Fibroblast of skin of left biceps (primary cell): ENCODE measurements at regions not wholly inside any gene's neighbourhood (a gene's known extent, or its start where the extent isn't known, plus 50 kb on each side); places are given as distances from the start of the nearest gene placed in this dataset.

Experiments used
- DNase-seq, 2 experiments: peaks; one replicate each; pipeline ENCODE4 v3.0.0-alpha.2; 2013; ENCODE audit warnings: low read depth in 2 of 2

DNA sequence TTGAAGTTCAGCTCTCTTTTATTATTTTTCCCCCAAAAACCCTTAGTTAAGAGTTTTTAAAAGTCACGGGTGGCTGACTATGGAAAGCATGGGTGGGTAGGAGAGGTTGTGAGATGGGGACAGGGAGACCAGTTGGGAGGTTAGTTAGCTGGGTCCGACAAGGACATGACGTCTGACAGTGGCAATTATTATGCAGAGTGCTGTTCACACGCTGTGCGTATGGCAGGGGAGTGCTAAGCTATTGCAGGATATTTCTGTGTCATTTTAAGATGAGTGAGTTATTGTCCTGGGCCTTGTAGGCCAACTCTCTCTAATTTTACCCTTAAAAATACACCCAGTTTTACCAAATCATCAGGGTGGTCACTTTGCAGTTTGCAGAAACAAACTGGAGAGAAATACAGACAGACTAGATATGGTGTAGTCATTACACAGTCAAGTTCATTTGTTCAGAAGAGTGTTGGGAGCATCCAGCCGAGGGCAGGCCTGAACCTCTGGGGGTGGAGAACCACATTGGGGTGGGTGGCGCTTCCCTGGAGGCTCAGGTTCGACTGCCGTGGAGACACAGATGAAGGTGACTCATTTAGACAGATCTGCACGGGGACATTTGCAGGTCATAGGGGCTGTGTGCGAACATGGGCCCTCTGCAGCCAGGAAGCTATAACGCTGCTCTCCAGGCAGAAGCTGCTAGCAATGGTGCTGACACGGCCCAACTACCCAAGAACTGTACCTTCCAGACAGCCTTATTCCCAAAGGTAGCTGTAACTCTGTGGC lies 307.6 kb downstream of the QKI start:
- DNase-seq, result no peak

DNA sequence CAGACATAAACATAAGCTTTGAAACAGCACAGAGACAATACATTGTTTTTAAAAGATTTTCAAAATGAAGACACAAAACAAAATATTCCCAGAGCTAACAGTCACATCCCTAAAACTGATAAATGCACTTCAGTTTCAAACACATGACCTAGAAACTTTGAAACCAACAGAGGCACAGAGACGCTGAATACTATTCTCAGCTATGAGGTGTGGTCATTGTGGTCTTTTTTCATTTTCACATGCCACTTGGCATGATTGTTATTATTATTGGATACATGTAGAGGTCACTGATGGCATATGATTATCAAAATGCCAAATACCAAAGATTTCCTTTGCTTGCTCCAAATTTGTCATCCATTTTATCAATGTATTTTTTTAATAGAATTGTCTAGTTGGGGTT lies 306.9 kb downstream of the QKI start:
- no peak for DNase-seq

DNA sequence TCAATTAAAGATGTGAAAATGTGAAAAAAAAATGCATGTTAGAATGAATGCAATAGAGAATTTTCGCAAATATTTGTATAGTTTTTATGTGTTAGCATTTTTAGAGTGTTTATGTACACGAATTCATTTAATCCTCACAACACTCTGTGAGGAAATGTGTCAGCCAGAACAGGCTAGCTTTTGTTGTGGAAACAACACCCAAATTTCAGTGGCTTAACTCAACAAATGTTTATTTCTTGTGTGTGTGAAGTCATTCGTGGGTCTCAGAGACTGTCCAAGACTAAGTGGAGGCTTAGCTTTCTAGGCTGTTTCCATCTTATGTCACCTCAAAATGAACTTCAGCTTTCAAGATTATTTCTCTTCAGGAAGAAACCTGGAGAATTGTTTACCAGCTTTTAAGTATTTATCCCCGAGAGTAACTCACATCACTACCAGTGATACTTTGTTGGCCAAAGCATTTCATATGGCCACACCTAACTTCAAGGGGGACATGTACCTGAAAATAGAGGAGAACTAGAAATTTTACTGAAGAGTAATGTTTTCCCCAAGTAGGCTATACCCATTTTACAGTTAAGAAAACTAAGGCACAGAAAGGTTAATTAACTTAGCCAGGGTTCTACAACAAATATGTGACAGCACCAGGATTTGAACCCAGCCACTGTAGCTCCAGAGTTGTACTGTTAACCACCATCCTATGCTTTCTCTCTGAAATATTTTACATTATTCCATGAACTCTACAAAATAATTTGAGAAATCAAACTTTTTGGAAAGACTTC lies 306.1 kb downstream of the QKI start:
- DNase-seq, result no peak

DNA sequence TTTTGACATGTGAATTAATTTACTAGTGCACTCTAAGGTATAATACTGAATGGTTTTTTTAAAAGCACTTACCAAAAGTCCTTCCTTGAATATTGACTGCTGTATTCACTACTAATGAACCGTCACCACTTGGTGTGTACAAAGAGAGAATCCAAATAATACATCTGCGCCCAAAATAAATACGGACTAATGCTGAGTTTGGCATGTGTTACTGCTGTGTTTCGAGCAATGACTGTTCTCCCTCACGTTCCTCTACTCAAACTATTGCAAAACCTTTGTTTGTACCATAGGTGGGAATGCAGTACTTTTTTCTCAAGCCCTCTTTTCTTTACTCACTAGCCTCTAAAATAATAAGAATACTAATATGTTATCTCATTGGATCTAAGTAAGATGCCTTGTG lies 305.5 kb downstream of the QKI start:
- DNase-seq, result no peak

DNA sequence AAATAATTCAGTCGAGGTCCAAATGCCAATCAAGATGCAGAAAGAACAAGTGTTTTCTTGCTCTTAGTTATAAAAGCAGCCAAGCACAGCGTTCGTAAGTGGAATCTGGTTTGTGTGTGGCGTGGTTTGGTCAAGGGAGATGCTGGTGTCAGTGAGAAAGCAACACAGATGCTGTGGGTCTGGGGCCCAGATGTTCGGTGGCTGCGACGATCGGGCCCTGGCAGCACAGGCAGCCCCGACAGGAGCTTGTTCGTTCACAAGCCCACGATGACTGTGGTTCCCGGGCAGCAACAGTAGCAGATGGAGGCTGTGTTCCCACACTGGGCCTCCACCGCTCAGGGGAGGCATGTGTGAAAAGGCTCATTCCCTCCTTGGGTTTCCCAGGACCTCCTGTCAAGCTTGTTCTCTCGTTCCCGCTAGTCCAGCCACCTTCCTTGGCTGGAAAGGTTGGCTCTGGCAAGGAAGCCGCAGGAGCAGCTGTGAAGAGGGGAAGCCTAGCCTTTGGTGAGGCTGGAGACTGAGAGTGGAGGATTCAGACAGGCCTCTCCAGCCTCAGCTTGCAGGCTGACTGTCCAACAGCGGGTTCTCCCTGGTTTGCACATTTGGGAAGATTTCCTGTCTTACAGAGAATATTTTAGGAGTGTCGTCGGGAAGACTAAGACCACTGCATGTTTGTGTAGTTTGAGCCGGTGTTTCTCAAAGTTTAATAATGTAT lies 304.7 kb downstream of the QKI start:
- no peak for DNase-seq

DNA sequence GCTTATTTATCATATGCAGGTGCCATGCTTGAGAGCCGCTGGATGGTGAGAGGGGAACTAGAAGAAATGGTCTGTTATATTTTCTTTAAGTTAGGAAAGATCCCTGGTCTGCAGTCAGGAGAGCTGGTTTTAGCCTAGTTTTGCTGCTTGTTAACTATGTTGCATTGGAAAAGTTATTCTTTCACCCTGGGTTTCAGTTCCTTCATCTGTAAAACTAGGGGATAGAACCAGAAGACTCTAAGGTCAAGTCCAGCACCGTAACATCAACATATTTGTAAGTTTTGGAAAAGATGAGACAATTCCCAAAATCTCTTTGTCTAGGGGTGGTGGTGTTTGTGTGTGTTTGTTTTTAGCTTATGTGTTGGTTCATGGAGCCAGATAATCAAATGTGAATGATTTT lies 304.0 kb downstream of the QKI start:
- DNase-seq, result no peak

DNA sequence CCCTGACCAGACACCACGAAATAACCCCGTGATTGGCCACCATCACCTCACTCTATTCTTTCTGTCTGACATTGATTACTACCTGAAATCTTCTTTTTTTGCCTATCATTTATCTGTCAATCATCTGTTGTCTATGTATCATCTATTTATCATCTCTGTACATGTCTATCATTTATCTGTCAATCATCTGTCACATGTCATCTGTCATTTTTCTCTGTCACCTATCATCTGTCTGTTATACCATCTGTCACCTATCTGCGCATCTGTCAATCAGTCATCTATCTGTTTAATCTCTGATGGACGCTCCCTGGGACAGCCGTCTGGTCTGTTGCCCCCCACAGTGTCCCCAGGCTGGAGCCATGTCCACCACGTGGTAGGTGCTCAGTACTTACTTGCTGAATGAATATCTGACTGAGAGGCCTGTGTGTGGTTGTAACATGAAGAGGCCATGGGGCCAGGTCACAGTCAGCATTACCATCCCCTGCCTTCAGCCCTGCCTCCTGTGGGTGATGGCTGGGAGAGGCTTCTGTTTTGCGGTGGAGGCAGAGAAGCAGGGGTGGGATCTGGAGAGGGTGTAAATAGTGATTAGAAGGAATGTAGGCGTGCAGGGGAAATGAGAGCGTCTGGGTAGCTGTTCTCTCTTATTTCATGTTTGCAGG lies 302.7 kb downstream of the QKI start:
- DNase-seq, result no peak

DNA sequence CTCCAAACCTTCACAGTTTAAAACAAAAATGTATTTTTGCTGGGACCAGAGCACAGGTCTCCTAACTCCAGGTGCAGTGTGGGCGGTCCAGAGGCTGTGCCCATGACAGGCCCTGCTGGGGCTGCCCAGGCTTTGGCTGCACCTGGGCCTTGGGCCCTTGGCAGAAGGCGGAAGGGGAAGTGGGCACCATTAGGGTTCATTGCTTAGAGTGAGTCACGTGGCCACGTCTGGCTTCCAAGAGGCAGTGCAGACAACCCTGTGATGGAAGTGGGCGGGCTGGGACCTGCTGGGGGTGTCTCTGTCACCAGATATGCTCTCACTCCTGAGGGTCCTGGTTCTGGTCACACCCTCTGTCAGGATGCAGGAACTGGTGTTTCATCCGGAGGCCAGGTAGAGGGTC lies 302.2 kb downstream of the QKI start:
- no peak for DNase-seq

DNA sequence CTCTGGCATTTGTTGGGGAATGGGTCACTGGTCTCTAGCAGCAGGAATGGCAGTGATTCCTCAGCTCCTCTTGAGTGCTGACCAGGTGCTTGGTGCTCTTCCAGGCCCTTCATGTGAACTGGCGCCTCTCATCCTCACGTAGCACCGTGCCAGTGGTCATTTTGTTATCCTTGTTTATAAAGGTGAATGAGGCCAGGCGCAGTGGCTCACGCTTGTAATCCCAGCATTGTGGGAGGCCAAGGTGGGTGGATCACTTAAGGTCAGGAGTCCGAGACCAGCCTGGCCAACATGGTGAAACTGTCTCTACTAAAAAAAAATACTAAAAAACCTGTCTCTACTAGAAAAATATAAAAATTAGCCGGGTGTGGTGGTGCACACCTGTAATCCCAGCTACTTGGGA lies 301.3 kb downstream of the QKI start:
- DNase-seq, result no peak

DNA sequence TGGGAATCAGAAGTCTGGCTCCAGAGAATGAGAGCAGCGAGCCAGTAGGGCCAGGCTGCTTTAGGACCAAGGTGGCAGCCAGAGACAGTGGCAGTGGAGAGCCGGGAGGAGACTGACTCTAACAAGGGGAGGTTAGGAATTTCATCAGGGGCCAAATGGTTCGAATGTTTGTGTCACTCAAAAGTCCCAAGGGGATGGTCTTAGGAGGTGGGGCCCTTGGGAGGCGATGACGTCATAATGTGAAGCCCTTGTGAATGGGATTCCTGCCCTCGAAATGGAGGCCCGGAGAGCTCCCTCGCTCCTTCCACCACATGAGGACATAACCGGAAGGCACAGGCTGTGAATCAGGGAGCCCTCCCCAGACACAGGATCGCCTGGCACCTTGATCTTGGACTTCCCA lies 299.7 kb downstream of the QKI start:
- no peak for DNase-seq

DNA sequence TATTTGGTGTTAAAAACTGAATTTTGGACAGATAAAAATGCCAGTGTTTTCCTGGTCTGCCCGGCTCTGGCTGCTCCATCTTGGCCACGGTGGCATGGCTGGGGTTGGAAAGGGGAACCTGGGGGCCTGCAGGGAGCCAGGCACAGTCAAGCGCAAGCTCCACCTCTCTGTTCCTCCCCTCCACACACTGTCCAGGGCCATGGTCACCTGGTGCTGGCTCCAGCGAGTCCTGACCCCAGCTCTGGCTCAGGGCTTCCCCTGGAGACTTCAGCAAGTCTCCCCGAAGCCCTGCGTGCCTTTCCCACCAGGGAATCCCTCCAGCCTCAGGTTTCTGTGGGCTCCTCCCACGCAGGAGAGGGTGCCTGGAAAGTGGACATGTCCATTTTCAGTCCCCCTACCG lies 298.5 kb downstream of the QKI start:
- DNase-seq, result no peak

DNA sequence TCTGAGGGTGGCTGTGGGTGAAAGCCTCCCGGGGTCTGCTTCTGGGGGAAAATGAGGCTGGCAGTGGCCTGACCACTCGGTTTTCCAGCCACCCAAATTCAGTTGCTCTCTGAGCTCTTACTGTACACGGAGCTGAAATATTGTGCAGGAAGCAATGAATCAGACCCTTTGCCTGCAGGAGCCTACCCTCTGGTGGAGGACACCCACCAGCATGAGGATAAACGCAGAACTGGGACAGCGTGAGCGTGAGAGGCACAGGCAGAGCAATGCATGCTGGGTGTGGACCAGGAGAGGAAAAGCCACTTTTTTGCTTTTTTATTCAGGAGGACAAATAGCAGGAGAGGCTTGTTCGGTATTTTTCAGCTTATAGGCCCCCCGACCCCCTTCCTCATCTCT lies 298.0 kb downstream of the QKI start:
- DNase-seq, result no peak

DNA sequence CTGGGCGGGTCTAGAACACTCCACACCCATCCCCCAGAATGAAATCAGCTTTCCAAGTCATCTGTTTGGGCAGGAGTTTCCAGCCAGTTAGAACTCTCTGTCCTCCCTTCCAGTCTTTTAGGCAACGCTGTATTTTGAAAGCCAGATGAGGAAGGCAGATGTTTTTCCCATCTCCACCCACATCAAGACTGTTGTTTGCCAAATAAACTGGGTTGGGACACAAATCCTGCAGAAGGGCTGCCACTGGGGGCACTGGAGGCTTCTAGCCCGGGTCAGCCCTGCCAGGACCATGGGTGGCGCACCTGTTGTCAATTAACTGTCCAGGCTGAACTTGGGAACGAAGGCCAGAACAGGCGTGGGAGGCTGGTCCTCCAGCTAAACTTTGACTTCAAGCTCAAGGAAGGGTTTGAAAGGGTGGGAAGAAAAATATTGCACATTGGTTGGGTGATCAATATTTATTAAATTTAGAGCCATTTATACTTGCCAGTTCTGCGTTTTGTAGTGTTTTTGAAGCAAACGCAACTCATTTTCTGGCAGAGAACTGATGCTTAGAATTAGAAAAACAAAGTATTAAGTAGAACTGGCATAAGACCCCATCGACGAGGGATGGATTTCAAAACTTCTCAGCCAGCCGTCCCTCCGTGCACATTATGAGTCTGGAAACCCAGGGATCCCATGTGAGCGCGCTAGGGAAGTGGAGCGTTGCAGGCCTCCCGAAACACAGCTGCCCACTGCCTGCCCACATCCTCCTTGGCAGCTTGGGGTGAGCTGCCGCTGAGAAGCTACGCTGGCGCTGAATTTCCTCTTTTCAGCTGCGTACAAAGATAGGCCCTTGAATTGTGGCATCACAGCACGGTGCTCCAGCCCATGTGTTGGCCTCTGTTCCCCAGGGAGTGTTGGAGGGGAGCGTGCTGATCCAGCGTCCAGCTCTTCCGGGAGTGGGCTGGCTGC lies 297.4 kb downstream of the QKI start:
- no peak for DNase-seq

DNA sequence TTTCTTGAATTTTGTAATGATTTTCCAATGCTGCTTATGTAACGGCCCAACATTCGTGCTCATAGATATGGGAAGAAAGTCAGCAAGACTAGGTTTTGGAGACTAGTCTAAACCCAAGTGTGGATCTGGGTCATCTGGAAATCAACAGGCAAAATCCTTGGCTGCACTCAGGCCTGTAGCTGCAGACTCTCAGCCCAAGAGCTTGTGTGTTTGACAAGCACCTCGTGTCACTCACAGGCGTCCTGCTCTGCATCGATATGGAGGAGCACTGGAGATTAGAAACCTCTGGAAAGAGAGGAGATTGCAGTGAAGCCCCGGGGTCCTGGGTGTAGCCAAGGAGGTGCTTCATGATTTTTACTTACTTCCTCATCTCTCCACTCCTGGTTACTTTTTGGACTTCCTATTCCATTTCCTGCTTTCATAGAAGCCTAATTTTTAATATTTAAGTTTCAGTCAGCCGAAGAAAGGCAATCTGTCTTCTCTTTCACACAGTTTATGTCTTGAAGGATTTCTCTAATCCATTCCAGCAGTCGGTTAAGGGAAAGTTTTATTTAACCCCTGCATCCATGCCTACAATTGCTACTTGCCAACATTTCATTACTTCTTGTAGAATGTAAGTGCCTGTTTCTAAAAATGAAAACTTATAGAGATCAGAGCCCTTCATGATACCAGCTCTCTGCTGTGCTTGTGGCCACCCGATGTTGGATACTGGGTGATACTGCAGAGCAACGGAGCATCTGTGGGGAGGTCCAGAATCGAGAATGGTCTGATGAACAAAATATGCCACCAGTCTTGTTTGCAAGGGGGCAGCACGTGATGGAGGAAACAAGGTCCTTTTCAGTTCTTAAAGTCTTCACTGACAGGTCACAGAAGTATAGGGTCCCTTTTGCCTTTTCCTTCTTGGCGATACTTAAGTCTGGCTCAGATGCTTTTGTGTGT lies 296.3 kb downstream of the QKI start:
- no peak for DNase-seq

DNA sequence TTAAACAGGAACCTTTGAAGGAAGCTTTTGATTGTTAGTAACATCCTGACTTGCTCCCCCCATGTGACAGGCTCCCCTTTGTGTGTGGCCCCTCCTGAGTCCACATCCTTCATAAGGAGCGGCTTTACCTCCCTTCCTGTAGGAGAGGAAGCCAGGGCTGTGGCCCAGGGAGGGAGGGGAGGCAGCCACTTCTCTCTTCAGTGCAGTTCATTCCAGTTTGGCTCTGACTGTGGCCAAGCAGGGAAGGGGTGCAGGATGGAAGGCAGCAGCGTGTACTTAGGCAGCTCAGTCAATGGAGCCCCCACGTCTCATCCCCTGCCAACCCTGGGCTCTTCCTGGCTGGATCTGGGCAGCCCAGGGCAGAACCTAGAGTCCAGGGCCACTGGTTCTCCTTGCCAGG lies 295.2 kb downstream of the QKI start:
- DNase-seq, result no peak

DNA sequence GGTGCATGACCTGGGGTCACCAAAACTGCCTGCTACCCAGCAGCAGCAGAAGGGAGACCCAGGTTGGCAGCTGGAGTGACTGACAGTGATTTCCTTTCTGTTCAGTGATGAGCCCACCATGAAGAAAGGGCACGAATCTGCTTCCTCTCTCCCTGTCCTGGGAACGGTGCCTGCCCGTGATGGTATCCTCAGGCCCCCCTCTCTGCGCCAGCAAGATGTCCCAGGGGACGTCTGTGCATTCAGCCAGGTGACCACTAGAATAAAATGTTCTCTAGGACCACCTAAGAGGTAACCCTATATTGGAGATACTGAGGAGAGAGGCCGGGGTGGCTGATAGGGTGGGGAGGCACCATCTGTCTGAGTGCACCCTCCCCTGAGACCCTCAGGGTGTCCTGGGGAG lies 294.7 kb downstream of the QKI start:
- no peak for DNase-seq

DNA sequence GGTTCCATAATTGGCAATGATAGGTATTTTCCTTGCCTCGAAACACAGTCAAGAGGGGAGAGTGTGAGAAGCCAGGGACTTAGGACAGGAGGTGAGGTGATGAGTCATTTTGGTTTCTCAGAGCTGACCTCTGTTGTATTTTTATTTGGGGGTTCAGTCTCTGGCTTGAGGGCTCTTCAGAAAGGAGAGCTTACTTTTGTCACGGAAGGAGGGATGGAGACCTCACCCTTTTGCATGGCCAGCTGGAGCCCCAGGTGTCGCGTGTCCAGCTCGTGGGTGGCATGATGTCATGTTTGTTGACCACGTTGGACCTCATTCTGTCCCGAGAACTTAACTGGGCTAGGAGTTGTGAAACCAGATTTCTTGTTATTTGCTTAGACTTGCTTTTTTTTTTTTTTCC lies 293.9 kb downstream of the QKI start:
- DNase-seq, result no peak

DNA sequence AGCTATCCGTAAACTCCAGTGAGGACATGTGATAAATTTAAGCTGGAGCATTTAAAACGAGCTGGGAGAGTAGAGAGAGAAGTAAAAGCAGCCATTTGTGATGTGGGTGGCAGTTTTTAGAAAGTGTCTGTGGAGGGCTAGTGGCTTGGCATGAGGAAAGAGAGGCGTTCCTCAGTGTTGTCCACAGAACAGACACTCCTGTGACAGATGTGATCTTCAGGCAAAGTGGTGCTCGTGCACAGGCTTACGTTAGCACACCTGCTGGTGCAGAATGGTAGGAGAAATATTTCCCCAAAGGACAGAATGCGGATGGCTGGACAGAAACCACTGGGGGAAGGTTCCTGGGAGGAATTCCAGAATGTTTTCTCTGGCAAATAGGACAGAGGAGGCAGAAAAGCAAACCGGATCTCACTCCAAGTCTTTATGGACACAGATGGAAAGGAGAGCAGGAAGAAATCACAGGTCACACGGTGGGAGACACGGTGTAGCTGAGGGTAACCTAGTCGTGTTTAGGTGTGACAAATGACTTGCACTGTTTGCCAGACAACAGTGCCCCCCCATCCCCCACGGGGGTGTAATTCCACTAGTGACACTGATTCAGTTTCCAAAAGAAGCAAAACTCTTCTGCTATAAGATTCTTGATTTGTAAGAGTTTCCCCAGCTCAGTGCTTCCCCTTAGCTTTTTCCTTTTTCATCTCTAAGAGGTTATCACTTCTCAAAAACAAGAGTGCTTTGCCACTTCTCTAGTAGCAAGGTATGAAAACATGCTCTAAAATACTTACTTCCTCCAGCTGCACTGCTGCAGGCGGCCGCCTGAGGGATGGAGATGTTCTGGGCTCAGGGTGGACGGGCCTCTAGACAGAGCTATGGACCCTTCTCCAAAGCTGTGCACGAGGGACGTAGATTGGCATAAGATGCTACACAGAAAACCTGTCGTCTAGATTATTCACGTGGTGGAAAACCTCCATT lies 293.2 kb downstream of the QKI start:
- no peak for DNase-seq
